Activated CD4-positive, alpha-beta T cell treated with anti-CD3 and anti-CD28 coated beads for 1 hour (primary cell): ENCODE measurements at regions not wholly inside any gene's neighbourhood (a gene's known extent, or its start where the extent isn't known, plus 50 kb on each side); places are given as distances from the start of the nearest gene placed in this dataset.
"Not testable (repeated sequence)": the region's sequence is repeated elsewhere in the genome, so short reads cannot be mapped to it uniquely, and the experiment has no call there.

ENCODE experiments used
- DNase-seq: peaks from one replicate; pipeline ENCODE4 v3.0.0-alpha.2; 2020

DNA sequence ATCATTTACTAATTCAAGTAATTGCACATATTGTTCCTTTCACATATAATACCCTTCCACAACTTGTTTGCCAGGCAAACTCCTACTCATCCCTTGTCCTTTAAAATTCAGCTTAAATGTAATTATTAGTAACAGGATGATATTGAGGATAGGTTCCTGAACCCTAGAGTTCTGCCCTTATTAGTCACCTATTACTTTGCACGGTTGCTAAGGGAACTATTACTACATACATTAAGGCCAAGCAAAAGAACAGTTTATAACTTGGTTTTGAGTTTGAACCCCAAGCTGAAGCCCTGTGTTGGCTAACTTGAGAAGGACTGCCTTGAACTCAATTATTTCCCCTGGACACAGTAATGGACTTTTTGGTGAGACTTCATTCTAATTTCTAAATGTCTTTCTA lies 529.7 kb downstream of the IGSF11 start:
- no peak for DNase-seq

DNA sequence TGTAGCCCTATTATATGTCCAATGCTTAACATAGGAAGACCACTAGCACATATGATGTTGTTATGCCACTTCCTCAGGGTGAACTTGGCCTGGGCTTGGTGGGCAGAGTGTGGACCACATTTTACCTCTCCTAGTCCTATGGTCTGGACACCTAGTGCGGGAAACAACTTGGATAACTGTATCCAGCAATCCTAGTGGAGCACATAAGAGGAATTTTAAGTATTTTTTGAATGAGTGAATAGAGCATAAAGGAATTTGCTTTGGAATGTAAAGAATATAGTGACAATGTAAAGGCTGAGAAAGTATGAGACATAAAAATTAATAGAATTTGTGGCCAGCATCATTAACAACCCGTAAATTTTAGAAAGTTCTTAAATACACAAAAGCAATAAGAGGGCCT lies 528.9 kb downstream of the IGSF11 start:
- no peak for DNase-seq

DNA sequence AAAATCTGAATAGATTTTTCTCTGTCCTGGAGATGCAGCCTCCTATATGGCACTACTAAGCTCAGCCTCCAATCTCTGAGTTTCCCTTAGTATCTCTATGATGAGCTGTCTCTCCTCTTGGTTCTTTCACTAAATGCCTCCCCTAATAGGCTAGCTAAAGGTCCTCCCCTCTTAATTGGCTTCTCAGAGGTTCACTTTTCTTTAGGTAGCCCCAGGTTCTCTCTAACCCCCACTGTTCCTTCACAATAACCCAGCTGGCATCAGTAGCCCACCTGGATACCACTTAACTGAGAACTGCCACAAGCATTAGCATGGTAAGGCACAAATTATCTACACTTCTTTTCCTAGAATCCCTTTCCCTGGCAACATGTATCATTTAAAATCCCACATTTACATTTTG lies 523.2 kb downstream of the IGSF11 start:
- no peak for DNase-seq

DNA sequence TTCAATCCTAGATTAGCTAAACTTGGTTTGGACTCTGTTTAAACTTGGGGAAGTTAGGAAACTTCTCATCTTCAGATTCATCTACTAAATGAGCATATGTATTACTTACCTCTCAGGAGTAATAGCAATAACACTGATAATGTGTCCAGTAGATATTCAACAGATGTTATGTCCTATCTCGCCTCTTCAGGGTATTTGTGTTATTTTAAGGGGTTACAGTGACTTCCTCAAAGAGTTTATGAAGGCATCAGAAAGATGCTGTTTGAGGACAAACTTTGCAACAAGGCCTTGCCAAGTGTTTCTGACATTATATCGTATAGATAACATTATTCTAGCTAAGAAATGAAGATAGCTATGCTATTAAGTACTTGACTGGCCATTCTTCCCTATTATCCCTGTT lies 522.3 kb downstream of the IGSF11 start:
- DNase-seq: no peak

DNA sequence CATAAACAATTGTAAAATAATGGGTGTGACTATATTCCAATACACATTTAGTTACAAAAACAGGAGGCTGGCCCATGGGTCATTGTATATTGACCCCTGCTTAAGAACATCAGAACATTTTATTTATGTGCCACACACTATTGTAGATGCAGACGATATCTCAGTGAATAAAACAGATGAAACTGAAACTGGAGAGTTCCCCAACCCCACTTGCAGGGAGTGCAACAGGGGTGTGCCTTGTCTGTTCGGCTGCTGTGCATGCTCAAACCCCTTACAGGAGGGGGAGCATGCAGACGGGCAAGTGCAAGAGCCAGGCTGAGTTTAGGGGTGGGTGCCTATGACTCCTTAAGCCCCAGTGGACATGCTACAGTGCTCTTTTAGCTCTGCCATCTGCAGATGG lies 509.6 kb downstream of the IGSF11 start:
- DNase-seq: no peak

DNA sequence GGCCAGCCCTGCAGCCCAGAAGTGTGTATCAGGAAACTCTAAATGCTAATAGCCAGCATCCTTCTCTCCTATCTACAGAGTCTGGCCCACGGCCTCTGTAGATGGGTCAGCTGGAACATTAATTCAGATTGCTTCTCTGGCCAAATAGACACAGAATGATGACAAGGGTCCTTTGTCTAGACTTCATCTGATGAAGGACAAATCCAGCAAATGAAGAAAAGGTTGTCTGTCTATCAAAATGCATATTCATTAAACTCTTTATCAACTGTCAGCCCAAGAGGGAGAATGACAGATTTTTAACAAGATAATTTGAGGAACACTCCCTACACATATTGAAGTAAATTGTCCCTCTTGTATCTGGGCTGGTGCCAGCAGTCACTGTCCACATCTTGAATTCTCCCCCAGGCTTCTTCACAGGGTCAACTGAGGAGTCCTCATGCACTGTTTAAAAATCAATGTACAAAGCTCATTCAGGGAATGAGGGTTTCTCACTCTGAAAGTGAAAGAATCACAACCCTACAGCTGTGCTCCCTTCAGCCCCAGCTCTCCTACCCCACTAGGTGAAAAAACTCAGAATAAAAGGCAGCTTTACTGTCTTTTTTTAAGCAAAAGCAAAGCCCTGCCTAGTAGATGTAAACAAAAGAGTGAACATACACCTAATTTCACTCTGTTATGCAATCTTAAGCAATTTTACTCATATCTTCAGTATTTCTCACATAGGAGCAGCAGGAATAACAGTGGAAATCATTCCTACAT lies 507.7 kb downstream of the IGSF11 start:
- DNase-seq: no peak

DNA sequence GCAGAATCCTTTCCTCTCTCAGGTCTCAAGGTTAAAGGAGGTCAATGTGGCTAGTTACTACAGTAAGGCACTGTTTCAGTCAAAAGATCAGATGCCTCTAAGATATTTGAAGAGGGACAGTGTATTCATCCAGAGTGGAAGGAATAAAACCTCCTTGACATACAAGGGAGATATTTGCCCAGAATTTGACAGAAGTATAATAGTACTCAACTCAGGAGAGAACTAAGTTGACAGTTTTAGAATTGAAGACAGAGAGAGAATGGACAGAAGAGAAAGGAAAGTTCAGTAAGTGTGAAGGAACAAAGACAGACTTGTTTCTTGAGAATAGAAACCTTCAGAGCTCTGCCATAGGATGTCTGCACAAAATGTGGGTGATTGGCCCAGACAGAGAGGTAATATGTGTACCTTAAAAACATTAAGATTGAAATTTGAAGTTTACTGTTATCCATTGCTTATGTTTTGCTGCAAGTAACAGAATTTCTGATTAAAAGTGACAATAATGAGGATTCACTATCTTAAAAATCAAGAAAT lies 507.1 kb downstream of the IGSF11 start:
- DNase-seq: no peak

DNA sequence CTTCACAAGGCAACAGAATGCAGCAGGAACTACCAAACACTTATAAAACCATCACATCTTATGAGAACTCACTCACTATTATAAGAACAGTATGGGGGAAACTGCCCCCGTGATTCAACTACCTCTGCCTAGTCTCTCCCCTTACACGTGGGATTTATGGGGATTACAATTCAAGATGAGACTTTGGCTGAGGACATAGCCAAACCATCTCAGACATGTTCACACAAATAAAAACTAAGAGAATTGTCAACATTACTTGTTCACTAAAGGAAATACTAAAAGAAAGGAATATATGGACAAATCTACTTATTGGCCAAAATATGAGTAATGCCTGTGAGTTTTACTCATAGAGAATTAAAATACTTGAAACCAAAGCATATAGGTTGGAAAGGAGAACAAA lies 505.1 kb downstream of the IGSF11 start:
- no peak for DNase-seq

DNA sequence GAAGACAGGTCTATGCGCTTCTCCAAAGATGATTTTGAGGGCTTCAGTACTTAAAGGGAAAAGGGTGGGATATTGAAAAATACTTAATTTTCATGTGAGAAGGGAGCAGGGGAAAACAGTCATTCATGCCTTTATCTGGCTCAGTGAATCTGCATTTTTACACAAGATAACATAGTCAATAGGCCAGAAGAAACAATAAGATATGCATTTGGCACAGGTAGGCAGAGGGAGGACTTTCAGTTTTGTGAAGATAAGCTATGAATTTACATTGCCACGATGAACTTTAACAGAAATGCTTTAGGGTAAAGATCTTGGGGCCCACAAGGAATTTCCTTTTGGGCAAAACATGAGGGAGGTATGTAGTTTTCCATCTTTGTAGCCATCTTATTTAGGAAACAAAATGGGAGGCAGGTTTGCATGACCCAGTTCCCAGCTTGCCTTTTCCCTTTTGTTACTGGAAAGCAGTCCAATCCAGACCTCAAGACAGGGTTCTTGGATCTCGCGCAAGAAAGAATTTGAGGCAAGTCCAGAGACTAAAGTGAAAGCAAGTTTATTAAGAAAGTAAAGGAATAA lies 504.2 kb downstream of the IGSF11 start:
- DNase-seq: no peak

DNA sequence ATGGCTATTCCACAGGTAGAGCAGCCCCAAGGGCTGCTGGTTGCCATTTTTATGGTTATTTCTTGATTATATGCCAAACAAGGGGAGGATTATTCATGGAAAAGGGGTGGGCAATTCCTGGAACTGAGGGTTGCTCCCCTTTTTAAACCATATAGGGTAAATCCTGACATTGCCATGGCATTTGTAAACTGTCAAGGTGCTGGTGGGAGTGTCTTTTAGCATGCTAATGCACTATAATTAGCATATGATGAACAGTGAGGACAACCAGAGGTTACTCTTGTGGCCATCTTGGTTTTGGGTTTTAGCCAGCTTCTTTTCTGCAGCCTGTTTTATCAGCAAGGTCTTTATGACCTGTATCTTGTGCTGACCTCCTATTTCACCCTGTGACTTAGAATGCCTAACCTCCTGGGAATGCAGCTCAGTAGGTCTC lies 503.7 kb downstream of the IGSF11 start:
- not testable (repeated sequence) for DNase-seq

DNA sequence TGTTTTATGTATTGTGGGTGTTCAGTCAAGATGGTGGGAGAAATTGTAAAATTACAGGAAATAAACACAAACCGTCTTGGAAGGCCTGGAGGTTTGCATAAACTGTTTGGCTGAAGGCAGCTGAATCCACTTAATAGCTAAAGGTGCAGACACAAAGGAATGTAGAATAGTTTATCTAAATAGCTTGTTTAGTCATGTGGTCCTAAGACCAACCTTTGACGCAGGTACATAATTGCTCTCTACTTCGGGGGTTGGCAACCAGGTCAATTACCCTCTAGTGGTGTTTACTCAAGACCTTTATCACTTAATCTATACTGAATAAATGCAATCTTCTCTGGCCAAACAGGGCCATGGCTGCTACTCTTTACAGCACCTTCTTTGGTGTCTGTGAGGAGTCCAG lies 502.8 kb downstream of the IGSF11 start:
- no peak for DNase-seq

DNA sequence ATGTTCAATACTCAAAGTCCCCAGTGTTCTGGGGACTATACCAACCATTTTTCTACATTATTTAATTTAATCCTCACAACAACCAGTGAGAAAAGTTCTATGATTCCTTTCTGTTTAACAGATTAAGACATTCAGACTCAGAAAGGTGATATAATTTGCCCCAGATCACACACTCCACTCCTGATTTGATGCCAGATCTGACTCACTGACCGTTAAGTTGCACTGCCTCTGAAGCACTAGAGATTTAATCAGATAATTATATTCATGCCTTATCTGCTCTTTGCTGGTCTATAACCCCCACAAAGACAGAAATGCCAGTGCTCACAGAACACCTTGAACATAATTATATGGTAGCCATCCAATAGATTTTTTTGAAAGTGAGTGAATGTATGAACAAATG lies 501.0 kb downstream of the IGSF11 start:
- no peak for DNase-seq

DNA sequence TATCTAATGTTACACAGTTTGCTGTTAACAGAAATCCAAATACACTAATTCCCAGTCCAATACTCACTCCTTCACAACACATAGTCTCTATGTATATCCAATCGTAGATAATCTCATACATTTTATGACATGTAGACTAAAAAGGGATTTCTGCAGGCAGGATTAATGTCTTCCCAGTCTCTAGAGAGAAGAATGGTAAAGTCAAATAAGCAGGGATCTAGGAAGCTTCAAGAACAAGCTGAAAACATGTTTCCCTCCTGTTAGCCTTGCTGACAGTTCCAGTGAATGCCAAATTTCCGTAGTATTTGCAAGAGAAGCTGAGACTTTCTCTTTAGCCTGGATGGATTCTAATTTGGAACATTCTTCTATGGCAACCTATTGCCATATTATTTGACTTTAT lies 500.1 kb downstream of the IGSF11 start:
- DNase-seq: no peak

DNA sequence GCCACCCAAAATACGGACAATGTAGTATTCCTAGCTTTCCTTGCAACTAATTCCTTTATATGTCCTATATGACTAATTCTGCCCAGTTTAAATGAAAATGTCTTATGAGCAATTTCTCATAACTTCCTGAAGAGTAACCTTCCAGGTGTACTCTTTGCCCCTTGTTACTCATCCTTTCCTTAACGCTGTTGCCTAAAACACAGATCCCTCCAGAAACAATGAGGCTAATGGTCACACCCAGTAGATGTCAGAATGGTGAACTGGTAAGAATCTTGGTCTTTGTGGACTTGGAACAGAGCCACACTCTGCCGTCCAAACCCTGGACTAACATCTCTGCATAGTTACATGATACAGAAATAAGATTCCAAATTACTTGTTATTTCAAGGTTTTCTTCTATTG lies 497.9 kb downstream of the IGSF11 start:
- DNase-seq: no peak

DNA sequence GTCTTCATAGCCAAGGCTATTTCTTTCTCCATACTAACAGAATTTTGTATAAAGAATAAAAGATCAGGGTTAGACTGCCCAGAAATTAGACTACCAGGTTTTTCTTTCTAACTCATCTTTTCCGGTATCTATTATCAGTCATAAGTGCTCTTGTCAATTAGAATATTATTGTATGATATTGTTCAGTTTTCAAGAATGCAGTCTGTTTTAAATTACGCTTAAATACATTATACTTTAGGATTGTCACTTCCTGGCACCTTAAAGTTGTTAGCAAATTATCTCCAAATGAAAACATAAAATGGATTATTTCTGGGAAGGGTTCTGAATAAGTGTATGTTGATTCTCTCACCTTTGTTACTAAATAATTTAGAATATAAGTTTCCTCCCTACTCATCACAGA lies 497.2 kb downstream of the IGSF11 start:
- DNase-seq: no peak

DNA sequence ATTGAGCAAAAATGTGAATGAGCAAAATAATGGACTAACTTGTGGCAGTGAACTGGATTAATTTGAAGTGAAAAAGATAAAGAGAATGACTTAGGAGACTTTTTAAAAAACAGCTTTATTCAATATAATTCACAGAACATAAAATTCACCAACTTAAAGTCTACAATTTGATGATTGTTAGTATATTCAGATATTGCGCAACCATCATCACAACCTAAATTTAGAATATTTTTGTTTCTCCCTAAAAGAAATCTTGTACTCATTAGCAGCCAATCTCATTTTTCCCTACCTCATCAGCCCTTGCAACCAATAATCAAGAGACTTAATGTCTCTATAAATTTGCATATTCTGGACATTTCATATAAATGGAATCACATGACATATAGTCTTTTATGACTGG lies 496.5 kb downstream of the IGSF11 start:
- DNase-seq: no peak

DNA sequence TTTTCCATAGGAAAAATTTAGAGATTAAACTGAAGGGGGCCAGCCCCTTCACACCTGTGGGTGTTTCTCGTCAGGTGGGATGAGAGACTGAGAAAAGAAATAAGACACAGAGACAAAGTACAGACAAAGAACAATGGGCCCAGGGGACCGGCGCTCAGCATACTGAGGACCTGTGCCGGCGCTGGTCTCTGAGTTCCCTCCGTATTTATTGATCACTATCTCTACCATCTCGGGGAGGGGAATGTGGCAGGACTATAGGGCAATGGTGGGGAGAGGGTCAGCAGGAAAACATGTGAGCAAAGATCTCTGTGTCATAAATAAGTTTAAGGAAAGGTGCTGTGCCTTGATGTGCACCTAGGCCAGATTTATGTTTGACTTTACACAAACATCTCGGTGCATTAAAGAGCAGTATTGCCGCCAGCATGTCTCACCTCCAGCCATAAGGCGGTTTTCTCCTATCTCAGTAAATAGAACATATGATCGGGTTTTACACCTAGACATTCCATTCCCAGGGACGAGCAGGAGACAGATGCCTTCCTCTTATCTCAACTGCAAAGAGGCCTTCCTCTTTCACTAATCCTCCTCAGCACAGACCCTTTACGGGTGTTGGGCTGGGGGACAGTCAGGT lies 494.7 kb downstream of the IGSF11 start:
- not testable (repeated sequence) for DNase-seq

DNA sequence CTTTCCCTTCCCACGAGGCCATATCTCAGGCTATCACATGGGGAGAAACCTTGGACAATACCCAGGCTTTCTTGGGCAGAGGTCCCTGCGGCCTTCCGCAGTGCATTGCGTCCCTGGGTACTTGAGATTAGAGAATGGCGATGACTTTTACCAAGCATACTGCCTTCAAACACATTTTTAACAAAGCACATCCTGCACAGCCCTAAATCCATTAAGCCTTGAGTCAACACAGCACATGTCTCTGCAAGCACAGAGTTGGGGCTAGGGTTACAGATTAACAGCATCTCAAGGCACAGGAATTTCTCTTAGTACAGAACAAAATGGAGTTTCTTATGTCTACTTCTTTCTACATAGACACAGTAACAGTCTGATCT lies 494.2 kb downstream of the IGSF11 start:
- DNase-seq: not testable (repeated sequence)

DNA sequence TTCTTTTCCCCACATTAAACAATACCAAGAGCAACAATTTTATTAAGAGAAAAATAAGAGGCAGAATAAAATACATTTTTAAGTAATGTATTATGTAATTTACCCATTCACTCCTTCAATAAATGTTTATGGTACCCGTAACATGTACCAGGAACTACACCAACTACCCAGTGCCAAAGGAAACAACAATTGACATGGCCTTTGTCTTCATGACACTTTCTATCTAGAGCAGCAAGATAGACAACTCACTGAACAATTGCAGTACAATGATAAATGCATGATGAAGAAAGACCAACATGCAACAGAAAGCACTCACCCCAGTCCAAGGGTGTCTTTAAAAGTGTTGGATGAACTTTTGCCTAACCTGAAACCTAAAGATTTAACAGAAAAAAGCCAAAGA lies 493.8 kb downstream of the IGSF11 start:
- no peak for DNase-seq

DNA sequence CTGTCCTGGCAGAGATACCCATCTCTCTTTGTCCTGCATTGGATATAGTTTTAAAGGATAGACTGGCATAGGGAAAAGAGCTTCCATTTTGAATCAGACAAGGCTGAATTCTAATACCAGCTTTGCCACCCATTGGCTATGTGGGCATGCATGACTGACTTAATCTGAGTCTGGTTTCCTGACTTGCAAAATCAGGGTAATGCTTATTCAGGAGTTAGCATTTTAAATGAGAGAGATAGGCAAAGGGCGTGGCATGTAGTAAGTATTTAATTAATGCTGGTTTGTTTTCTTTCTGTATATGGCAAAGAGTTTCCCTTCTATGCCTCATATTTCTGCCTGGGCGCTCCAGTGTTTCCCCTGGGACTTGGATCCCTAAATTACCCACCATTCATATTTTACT lies 492.9 kb downstream of the IGSF11 start:
- no peak for DNase-seq

DNA sequence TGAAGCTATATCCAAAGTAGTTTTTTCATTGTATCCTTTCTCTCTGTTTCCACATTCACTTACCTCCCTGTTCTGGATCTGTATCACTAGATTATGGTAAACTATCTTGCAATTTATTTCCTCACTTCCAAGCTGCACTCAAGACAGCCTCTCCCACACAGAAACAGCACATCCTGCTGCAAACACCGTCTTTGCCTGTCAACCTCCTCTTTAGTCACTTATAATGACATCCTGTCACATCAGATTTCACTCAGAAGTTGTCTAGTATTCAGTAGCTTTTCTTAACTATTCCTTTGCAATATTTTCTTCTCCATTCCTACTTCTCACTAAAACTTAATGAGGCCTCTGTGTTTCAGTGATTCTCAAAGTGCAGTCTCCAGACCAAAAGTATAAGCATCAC lies 490.8 kb downstream of the IGSF11 start:
- DNase-seq: no peak

DNA sequence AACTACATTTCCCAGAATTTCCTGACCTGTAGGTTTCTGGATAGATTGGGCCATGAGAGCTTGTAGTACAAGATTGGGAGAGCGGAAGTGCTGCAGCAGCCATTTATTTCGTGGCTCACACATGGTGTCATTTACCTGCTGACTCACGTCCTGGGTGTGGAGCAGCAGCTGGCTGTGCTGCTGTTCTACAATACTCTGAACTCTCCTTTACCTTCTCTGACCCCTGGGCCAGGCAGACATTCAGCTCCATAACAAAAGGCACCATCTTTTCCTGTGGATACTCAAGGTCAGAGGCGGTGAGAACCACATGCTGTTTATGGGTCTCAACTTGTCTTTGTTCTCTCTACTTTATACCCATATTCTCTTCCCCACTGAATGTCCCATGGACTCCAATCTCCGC lies 490.2 kb downstream of the IGSF11 start:
- no peak for DNase-seq

DNA sequence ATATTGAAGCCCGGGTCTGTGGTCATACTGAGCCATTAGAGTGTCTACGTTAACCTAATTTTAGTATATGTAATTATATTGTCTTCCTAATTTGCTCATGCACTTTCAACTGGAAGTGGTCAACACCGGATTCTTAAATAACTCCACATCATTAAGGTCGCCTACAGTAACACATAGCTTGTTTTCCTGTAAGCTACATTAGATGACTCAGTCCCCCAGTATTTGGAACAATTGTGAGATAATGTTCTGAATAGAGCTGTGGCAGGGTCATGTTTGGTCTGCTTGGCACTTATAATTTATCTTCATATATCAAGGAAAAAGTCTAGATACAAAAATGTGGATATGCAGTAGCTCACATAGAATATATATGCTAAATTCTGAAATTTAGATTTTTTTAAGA lies 486.2 kb downstream of the IGSF11 start:
- DNase-seq: no peak

DNA sequence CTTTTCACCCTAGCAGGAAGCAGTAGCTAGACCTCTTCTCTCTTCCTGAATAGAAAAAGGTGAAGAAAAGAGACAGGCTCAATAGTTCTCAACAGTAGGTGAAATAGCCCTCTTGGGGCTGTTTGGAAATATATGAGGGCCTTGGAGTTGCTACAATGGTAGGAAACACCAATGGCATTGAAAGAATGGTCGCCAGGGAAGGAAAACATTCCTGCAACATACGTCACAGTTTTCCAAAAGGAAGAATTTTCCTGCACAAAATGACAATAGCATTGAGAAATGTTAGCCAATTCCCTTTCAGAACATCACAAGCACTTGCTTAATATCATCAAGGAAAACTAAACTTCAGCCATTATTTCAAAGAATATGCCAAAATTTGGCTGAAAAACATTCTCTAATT lies 484.5 kb downstream of the IGSF11 start:
- no peak for DNase-seq
